CD4-positive, alpha-beta memory T cell (primary cell): ENCODE measurements at regions not wholly inside any gene's neighbourhood (a gene's known extent, or its start where the extent isn't known, plus 50 kb on each side); places are given as distances from the start of the nearest gene placed in this dataset.

Experiments
- CTCF ChIA-PET: fragments of 350-600 bp; sonication (Branson Sonifier 250); formaldehyde crosslinking; loops from one replicate; lab custom pipeline; 2021; ENCODE audit warnings: inconsistent platforms; ENCODE audit not compliant: partially characterized antibody; lab: Charles Lee
- POLR2A ChIA-PET: fragments of 350-600 bp; sonication (Branson Sonifier 250); formaldehyde crosslinking; loops from one replicate; lab custom pipeline; 2021; ENCODE audit not compliant: partially characterized antibody; lab: Charles Lee
- DNase-seq, 5 donors: peaks; one replicate each; pipeline versions ENCODE4 v3.0.0 to v3.0.0-alpha.2; 2020 to 2022; ENCODE audit warnings: mixed read lengths in 1 of 5
- H3K27ac ChIP-seq: one replicate; pipeline ENCODE4 v1.7.0; 2013; ENCODE audit warnings: low read depth, low read length
- H3K27me3 ChIP-seq: 2 replicates; pipeline ENCODE4 v1.7.0; 2013; ENCODE audit warnings: mild to moderate bottlenecking, low read length, moderate library complexity; ENCODE audit not compliant: insufficient read depth
- H3K36me3 ChIP-seq: 2 replicates; pipeline ENCODE4 v1.7.0; 2013; ENCODE audit warnings: mild to moderate bottlenecking, low read length, moderate library complexity; ENCODE audit not compliant: insufficient read depth
- H3K4me1 ChIP-seq: 2 replicates; pipeline ENCODE4 v1.7.0; 2013; ENCODE audit warnings: mild to moderate bottlenecking, low read length, moderate library complexity; ENCODE audit not compliant: insufficient read depth
- H3K4me3 ChIP-seq, 2 donors: one replicate each; pipeline ENCODE4 v1.7.0; 2013; ENCODE audit warnings: low read length in 2 of 2, mild to moderate bottlenecking in 1 of 2
- H3K9me3 ChIP-seq, 2 donors: one replicate each; pipeline ENCODE4 v1.7.0; 2013; ENCODE audit warnings: low read length in 2 of 2, control low read depth in 1 of 2; ENCODE audit not compliant: control insufficient read depth in 1 of 2
- H3K27ac Mint-ChIP-seq, 7 donors: one replicate each; pipeline ENCODE4 v1.8.0; 2020 to 2021; ENCODE audit warnings: mixed read lengths in 7 of 7, mild to moderate bottlenecking in 6 of 7, inconsistent platforms in 3 of 7, moderate library complexity in 3 of 7
- H3K27me3 Mint-ChIP-seq, 2 donors: one replicate each; pipeline ENCODE4 v1.8.0; 2020 to 2021; ENCODE audit warnings: mixed read lengths in 2 of 2
- H3K36me3 Mint-ChIP-seq, 2 donors: one replicate each; pipeline ENCODE4 v1.8.0; 2020 to 2021; ENCODE audit warnings: mixed read lengths in 2 of 2, inconsistent platforms in 1 of 2, mild to moderate bottlenecking in 1 of 2
- H3K4me1 Mint-ChIP-seq, 4 donors: one replicate each; pipeline ENCODE4 v1.8.0; 2020 to 2021; ENCODE audit warnings: mixed read lengths in 4 of 4, mild to moderate bottlenecking in 1 of 4
- H3K4me3 Mint-ChIP-seq, 8 donors: one replicate each; pipeline ENCODE4 v1.8.0; 2020 to 2021; ENCODE audit warnings: mixed read lengths in 8 of 8, mild to moderate bottlenecking in 7 of 8, moderate library complexity in 6 of 8, inconsistent platforms in 3 of 8
- H3K9me3 Mint-ChIP-seq, 8 donors: one replicate each; pipeline ENCODE4 v1.8.0; 2020 to 2021; ENCODE audit warnings: mixed read lengths in 8 of 8, mild to moderate bottlenecking in 5 of 8, inconsistent platforms in 3 of 8, moderate library complexity in 1 of 8
- intact Hi-C: fragments of 100-400 bp; cut with micrococcal nuclease; formaldehyde crosslinking; loops from one replicate; pipeline ENCODE4 v1.15.1; 2023

- ChIA-PET CTCF (interaction anchor here (3.2 kb wide), 1 partner anchor 10 kb away, joined by 16 read pairs; no protein-coding TSS in a partner anchor), POLR2A (no interaction called here)
- H3K9me3 Mint-ChIP-seq: peaks cover 0 to 9% (median 0%) of the 10 kb centered on the region in 8 donors
- peaks cover 30 to 60% of the 10 kb centered on the region in 2 donors for H3K36me3 Mint-ChIP-seq
- H3K27ac ChIP-seq: no peak overlapping the region
- H3K4me3 Mint-ChIP-seq: peak overlapping the region in 1 of 8 donors; percentile 16
- no peaks in the 10 kb centered on the region for H3K27me3 ChIP-seq
- intact Hi-C loops: no loop called here
- H3K36me3 ChIP-seq: peaks cover 11% of the 10 kb centered on the region
- peaks cover 66 to 94% (median 76%) of the 10 kb centered on the region in 4 donors for H3K4me1 Mint-ChIP-seq
- DNase-seq: no peak
- H3K27me3 Mint-ChIP-seq: no peaks in the 10 kb centered on the region
- peak overlapping the region in 6 of 7 donors; percentile 6 to 94 (median 68) for H3K27ac Mint-ChIP-seq
- no peaks in the 10 kb centered on the region for H3K9me3 ChIP-seq
- peaks cover 89% of the 10 kb centered on the region for H3K4me1 ChIP-seq
- H3K4me3 ChIP-seq: no peak overlapping the region
These were observed 172.6 kb upstream of the KLF14 start for GRCh38 chr7:130906575-130906974.

- H3K36me3 ChIP-seq: peaks cover 10% of the 10 kb centered on the region
- Mint-ChIP-seq H3K27ac (peak overlapping the region in 6 of 7 donors; percentile 1 to 94 (median 40)), H3K27me3 (no peaks in the 10 kb centered on the region), H3K36me3 (peaks cover 24 to 60% of the 10 kb centered on the region in 2 donors), H3K9me3 (peaks cover 0 to 10% (median 0%) of the 10 kb centered on the region in 8 donors), H3K4me3 (peak overlapping the region in 2 of 8 donors; percentile 3 to 7), H3K4me1 (peaks cover 65 to 94% (median 77%) of the 10 kb centered on the region in 4 donors)
- CTCF ChIA-PET: interaction anchor here (5.1 kb wide), 1 partner anchor 10 kb away, joined by 42 read pairs; no protein-coding TSS in a partner anchor
- no peak overlapping the region for H3K27ac ChIP-seq
- no peak for DNase-seq
- no peaks in the 10 kb centered on the region for H3K9me3 ChIP-seq
- intact Hi-C loops: no loop called here
- peaks cover 89% of the 10 kb centered on the region for H3K4me1 ChIP-seq
- H3K4me3 ChIP-seq: no peak overlapping the region
- POLR2A ChIA-PET: no interaction called here
- no peaks in the 10 kb centered on the region for H3K27me3 ChIP-seq
These were observed 173.4 kb upstream of the KLF14 start for GRCh38 chr7:130907439-130907838.

- no peaks in the 10 kb centered on the region for H3K27me3 ChIP-seq
- H3K4me1 Mint-ChIP-seq: peaks cover 63 to 94% (median 74%) of the 10 kb centered on the region in 4 donors
- H3K4me3 ChIP-seq: no peak overlapping the region
- intact Hi-C loops: no loop called here
- POLR2A ChIA-PET: no interaction called here
- H3K36me3 ChIP-seq: peaks cover 3% of the 10 kb centered on the region
- DNase-seq: no peak
- H3K9me3 ChIP-seq: no peaks in the 10 kb centered on the region
- peaks cover 80% of the 10 kb centered on the region for H3K4me1 ChIP-seq
- H3K9me3 Mint-ChIP-seq: peaks cover 0 to 12% (median 0%) of the 10 kb centered on the region in 8 donors
- H3K4me3 Mint-ChIP-seq: peak overlapping the region in 3 of 8 donors; percentile 19 to 24 (median 21)
- CTCF ChIA-PET: interaction anchor here (1.1 to 5.1 kb wide), 2 partner anchors 11 to 23 kb away, joined by 5 to 42 read pairs; no protein-coding TSS in a partner anchor
- no peaks in the 10 kb centered on the region for H3K27me3 Mint-ChIP-seq
- no peak overlapping the region for H3K27ac ChIP-seq
- peak overlapping the region in 6 of 7 donors; percentile 23 to 77 (median 64) for H3K27ac Mint-ChIP-seq
- peaks cover 21 to 57% of the 10 kb centered on the region in 2 donors for H3K36me3 Mint-ChIP-seq
These were observed 174.5 kb upstream of the KLF14 start for GRCh38 chr7:130908345-130909160.

- ChIA-PET CTCF (interaction anchor here (1.1 to 5.1 kb wide), 4 partner anchors 12 to 51 kb away, joined by 3 to 42 read pairs (median 4); no protein-coding TSS in a partner anchor), POLR2A (no interaction called here)
- Histone ChIP-seq H3K4me3 (no peak overlapping the region), H3K27me3 (no peaks in the 10 kb centered on the region), H3K4me1 (peaks cover 80% of the 10 kb centered on the region), H3K9me3 (no peaks in the 10 kb centered on the region), H3K36me3 (peaks cover 3% of the 10 kb centered on the region), H3K27ac (peak overlapping the region; percentile 14)
- intact Hi-C loops: no loop called here
- no peaks in the 10 kb centered on the region for H3K27me3 Mint-ChIP-seq
- no peak for DNase-seq
- H3K4me3 Mint-ChIP-seq: peak overlapping the region in 6 of 8 donors; percentile 19 to 98 (median 51)
- H3K27ac Mint-ChIP-seq: peak overlapping the region in 6 of 7 donors; percentile 13 to 92 (median 70)
- peaks cover 15 to 52% of the 10 kb centered on the region in 2 donors for H3K36me3 Mint-ChIP-seq
- H3K9me3 Mint-ChIP-seq: peaks cover 0 to 10% (median 0%) of the 10 kb centered on the region in 8 donors
- peaks cover 63 to 94% (median 74%) of the 10 kb centered on the region in 4 donors for H3K4me1 Mint-ChIP-seq
These were observed 175.3 kb upstream of the KLF14 start for GRCh38 chr7:130909161-130909836.

GRCh38 chr7:130909881-130910672 is 176.1 kb upstream of the KLF14 start:
- peak in 1 of 5 donors; percentile 31 for DNase-seq
- CTCF ChIA-PET: interaction anchor here (1.4 to 5.1 kb wide), 3 partner anchors 12 to 50 kb away, joined by 3 to 42 read pairs (median 3); no protein-coding TSS in a partner anchor
- H3K27ac ChIP-seq: peak overlapping the region; percentile 14
- H3K4me3 ChIP-seq: no peak overlapping the region
- Mint-ChIP-seq H3K4me1 (peaks cover 62 to 94% (median 76%) of the 10 kb centered on the region in 4 donors), H3K27ac (peak overlapping the region in 6 of 7 donors; percentile 3 to 98 (median 72)), H3K36me3 (peaks cover 14 to 53% of the 10 kb centered on the region in 2 donors), H3K27me3 (no peaks in the 10 kb centered on the region), H3K9me3 (peaks cover 0 to 8% (median 0%) of the 10 kb centered on the region in 8 donors), H3K4me3 (peak overlapping the region in 6 of 8 donors; percentile 10 to 98 (median 87))
- POLR2A ChIA-PET: no interaction called here
- peaks cover 80% of the 10 kb centered on the region for H3K4me1 ChIP-seq
- H3K36me3 ChIP-seq: peaks cover 3% of the 10 kb centered on the region
- intact Hi-C loops: no loop called here
- H3K9me3 ChIP-seq: no peaks in the 10 kb centered on the region
- no peaks in the 10 kb centered on the region for H3K27me3 ChIP-seq
